IMR-90 (cell line): ENCODE measurements at regions not wholly inside any gene's neighbourhood (a gene's known extent, or its start where the extent isn't known, plus 50 kb on each side); places are given as distances from the start of the nearest gene placed in this dataset.

Source experiments
- ATAC-seq: fragments of 200-7000 bp; cut with Tn5 transposase; 2 replicates; pipeline ENCODE4 v1.9.1; 2020; ENCODE audit warnings: low read depth, mild to moderate bottlenecking, moderate library complexity
- BruUV-seq: library from RNA; stranded (reverse); fragments of 400-500 nt; replicated peaks from 2 replicates; lab custom pipeline; 2021; lab: Mats Ljungman, UMichigan
- CTCF ChIA-PET: fragments of 300-600 bp; formaldehyde crosslinking; extraction: SDS; loops from one replicate; lab custom pipeline; 2021; ENCODE audit warnings: antibody characterized with exemption; lab: Yijun Ruan, JAX
- POLR2A ChIA-PET: fragments of 300-600 bp; sonication (Branson Sonifier 250); formaldehyde crosslinking; loops from one replicate; lab custom pipeline; 2022; ENCODE audit warnings: antibody characterized with exemption; ENCODE audit not compliant: unreplicated experiment; lab: Charles Lee
- DNase-seq: peaks from one replicate; pipeline ENCODE4 v3.0.0; 2013
- H2AFZ ChIP-seq: replicated peaks from 2 replicates; pipeline ENCODE3; 2013; ENCODE audit warnings: low read length, mild to moderate bottlenecking; ENCODE audit not compliant: poor library complexity
- H2AK5ac ChIP-seq: 2 replicates; pipeline ENCODE4 v1.6.1; 2013; ENCODE audit warnings: low read depth, low read length, inconsistent platforms
- H2AK9ac ChIP-seq: replicated peaks from 2 replicates; pipeline ENCODE3; 2013; ENCODE audit warnings: mild to moderate bottlenecking, low read depth, low read length, moderate library complexity; ENCODE audit not compliant: poor library complexity
- H2BK120ac ChIP-seq: 2 replicates; pipeline ENCODE4 v1.6.1; 2013; ENCODE audit warnings: low read depth, low read length, inconsistent platforms
- H2BK15ac ChIP-seq: 3 replicates; pipeline ENCODE4 v1.6.1; 2013; ENCODE audit warnings: low read depth, low read length, inconsistent platforms
- H2BK20ac ChIP-seq: 2 replicates; pipeline ENCODE4 v1.6.1; 2013; ENCODE audit warnings: low read depth, mild to moderate bottlenecking, inconsistent platforms, low read length, moderate library complexity
- H2BK5ac ChIP-seq: 2 replicates; pipeline ENCODE4 v1.6.1; 2013; ENCODE audit warnings: mild to moderate bottlenecking, low read depth, low read length, inconsistent platforms; ENCODE audit not compliant: poor library complexity, severe bottlenecking
- H3K14ac ChIP-seq: replicated peaks from 2 replicates; pipeline ENCODE4 v1.6.1; 2013; ENCODE audit warnings: low read depth, low read length, inconsistent platforms
- H3K18ac ChIP-seq: 2 replicates; pipeline ENCODE4 v1.6.1; 2013; ENCODE audit warnings: low read depth, low read length, control low read depth
- H3K23ac ChIP-seq: 2 replicates; pipeline ENCODE4 v1.6.1; 2013; ENCODE audit warnings: low read depth, low read length, inconsistent platforms
- H3K27ac ChIP-seq: 2 replicates; pipeline ENCODE4 v1.5.1; 2013; ENCODE audit warnings: mild to moderate bottlenecking, control low read depth, low read length; ENCODE audit not compliant: insufficient read depth
- H3K27me3 ChIP-seq: 2 replicates; pipeline ENCODE4 v1.6.1; 2013; ENCODE audit warnings: low read length; ENCODE audit not compliant: control insufficient read depth, insufficient read depth
- H3K36me3 ChIP-seq: 2 replicates; pipeline ENCODE4 v1.6.1; 2013; ENCODE audit warnings: low read length, mixed read lengths; ENCODE audit not compliant: control insufficient read depth, insufficient read depth
- H3K4ac ChIP-seq: 2 replicates; pipeline ENCODE4 v1.6.1; 2013; ENCODE audit warnings: low read depth, low read length, inconsistent platforms
- H3K4me1 ChIP-seq: 2 replicates; pipeline ENCODE4 v1.6.1; 2013; ENCODE audit warnings: low read length, mixed read lengths; ENCODE audit not compliant: control insufficient read depth, insufficient read depth
- H3K4me2 ChIP-seq: 2 replicates; pipeline ENCODE4 v1.6.1; 2013; ENCODE audit warnings: low read depth, mild to moderate bottlenecking, control low read depth, low read length, moderate library complexity
- H3K4me3 ChIP-seq: 2 replicates; pipeline ENCODE4 v1.5.1; 2013; ENCODE audit warnings: low read depth, mild to moderate bottlenecking, control low read depth, low read length, moderate library complexity; ENCODE audit not compliant: insufficient read depth
- H3K56ac ChIP-seq: 2 replicates; pipeline ENCODE4 v1.6.1; 2013; ENCODE audit warnings: low read length, inconsistent platforms; ENCODE audit not compliant: insufficient read depth; ENCODE audit errors: extremely low read depth
- H3K79me1 ChIP-seq, 2 experiments: 2 replicates each; pipeline ENCODE4 v1.6.1; 2013; ENCODE audit warnings: low read length in 2 of 2, inconsistent platforms in 1 of 2, low read depth in 1 of 2
- H3K9ac ChIP-seq: 2 replicates; pipeline ENCODE4 v1.6.1; 2013; ENCODE audit warnings: low read depth, low read length, control low read depth
- H3K9me1 ChIP-seq: 2 replicates; pipeline ENCODE4 v1.6.1; 2013; ENCODE audit warnings: low read length, inconsistent platforms; ENCODE audit not compliant: insufficient read depth
- H3K9me3 ChIP-seq: 2 replicates; pipeline ENCODE4 v1.6.1; 2013; ENCODE audit warnings: low read length; ENCODE audit not compliant: control insufficient read depth, insufficient read depth
- H4K20me1 ChIP-seq: 2 replicates; pipeline ENCODE4 v1.6.1; 2013; ENCODE audit warnings: low read length, inconsistent platforms; ENCODE audit not compliant: insufficient read depth
- H4K5ac ChIP-seq: 2 replicates; pipeline ENCODE4 v1.6.1; 2013; ENCODE audit warnings: mild to moderate bottlenecking, low read depth, low read length, control low read depth
- H4K8ac ChIP-seq, 2 experiments: 2 replicates each; pipeline ENCODE4 v1.6.1; 2013; ENCODE audit warnings: low read depth in 2 of 2, low read length in 2 of 2, control low read depth in 1 of 2, inconsistent platforms in 1 of 2
- H4K91ac ChIP-seq: 2 replicates; pipeline ENCODE4 v1.6.1; 2013; ENCODE audit warnings: low read depth, low read length, inconsistent platforms; ENCODE audit not compliant: insufficient read depth
- CHD1 ChIP-seq: IDR thresholded peaks from 2 replicates; pipeline ENCODE4 v1.6.1; 2012; ENCODE audit warnings: low read depth, low read length, improper control_type of control experiment
- MXI1 ChIP-seq: IDR thresholded peaks from 2 replicates; pipeline ENCODE4 v1.6.1; 2012; ENCODE audit warnings: low read depth, mild to moderate bottlenecking, low read length, moderate library complexity, borderline replicate concordance
- POLR2A ChIP-seq: IDR thresholded peaks from 2 replicates; pipeline ENCODE4 v1.6.1; 2012; ENCODE audit warnings: mild to moderate bottlenecking, low read depth, low read length
- RCOR1 ChIP-seq: IDR thresholded peaks from 2 replicates; pipeline ENCODE4 v1.6.1; 2012; ENCODE audit warnings: mild to moderate bottlenecking, low read length, improper control_type of control experiment; ENCODE audit not compliant: insufficient replicate concordance
- RFX5 ChIP-seq: IDR thresholded peaks from 2 replicates; pipeline ENCODE4 v1.8.0; 2012; ENCODE audit warnings: low read depth, mild to moderate bottlenecking, low read length, moderate library complexity
- WGBS, 2 experiments: methylation state at CpG; one replicate each; pipeline versions ENCODE4 v1.1.5 to v1.1.7; 2013; ENCODE audit warnings: missing lambda C conversion rate in 2 of 2; ENCODE audit not compliant: insufficient read length in 1 of 2; ENCODE audit errors: extremely low coverage in 2 of 2; 5-methylcytosine and 5-hydroxymethylcytosine counted together
- dilution Hi-C: fragments of 300-500 bp; cut with HindIII; formaldehyde crosslinking; loops from one replicate; pipeline ENCODE4 v1.14.3; 2018; ENCODE audit warnings: low sequenced_read_pairs; ENCODE audit not compliant: unreplicated experiment
- in situ Hi-C: fragments of 300-500 bp; cut with MboI; formaldehyde crosslinking; loops from 3 replicates; pipeline ENCODE4 v1.14.3; 2019; ENCODE audit warnings: low sequenced_read_pairs, inconsistent platforms, mixed read lengths
- intact Hi-C: fragments of 100-400 bp; cut with micrococcal nuclease; formaldehyde crosslinking; loops from 2 replicates; pipeline ENCODE4 v1.10.0; 2022

DNA sequence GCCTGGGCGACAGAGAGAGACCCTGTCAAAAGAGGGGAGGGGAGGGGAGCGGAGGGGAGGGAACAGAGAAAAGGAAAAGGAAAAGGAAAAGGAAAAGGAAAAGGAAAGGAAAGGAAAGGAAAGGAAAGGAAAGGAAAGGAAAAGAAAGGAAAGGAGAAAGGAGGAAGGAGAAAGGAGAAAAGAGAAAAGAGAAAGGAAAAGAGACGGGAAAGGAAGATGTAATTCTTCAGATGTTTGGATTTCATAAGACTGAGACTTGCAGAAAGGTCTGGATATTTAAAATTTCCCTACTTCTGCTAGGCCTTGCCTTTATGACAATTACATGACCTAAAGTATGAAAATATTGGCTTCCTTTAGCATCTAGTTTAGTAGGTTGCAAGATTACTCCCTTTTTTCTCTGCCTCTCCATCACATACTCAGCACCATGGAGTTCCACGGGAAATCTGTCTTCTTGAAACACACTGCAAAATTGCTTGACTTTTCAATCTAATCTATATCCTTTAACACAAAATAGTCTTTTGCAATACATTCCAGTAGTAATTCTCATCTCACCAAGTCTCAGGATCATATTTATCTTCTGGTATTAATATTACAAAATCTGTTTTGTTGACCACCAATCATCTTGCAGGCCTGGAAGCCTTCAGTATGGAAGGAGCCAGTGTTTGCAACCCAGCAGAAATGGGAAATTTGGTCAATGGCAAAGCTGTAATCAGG is 383.5 kb downstream of the ZEB2 start:
- no peak overlapping the region for H3K23ac ChIP-seq
- H3K36me3 ChIP-seq = no peaks in the 10 kb centered on the region
- DNase-seq (no peak), ATAC-seq (no peak)
- no peak overlapping the region for H3K4me2 ChIP-seq
- no peak overlapping the region; the same call in 1 of the 2 replicates for H3K18ac ChIP-seq
- no peaks in the 10 kb centered on the region for H3K79me1 ChIP-seq
- H3K9me1 ChIP-seq = peaks cover 5% of the 10 kb centered on the region; the same call in 1 of the 2 replicates
- H3K27me3 ChIP-seq = no peaks in the 10 kb centered on the region
- no peaks in the 10 kb centered on the region for H3K9me3 ChIP-seq
- peaks cover 6% of the 10 kb centered on the region for H3K4me1 ChIP-seq
- ChIA-PET CTCF (interaction anchor here (0.7 kb wide), 1 partner anchor 135 kb away, joined by 4 read pairs; no protein-coding TSS in a partner anchor), POLR2A (no interaction called here)
- H3K4ac ChIP-seq = no peak overlapping the region
- H2BK5ac ChIP-seq = no peak overlapping the region
- H4K20me1 ChIP-seq = no peaks in the 10 kb centered on the region
- intact Hi-C loops = no loop called here
- no peak overlapping the region for H2BK15ac ChIP-seq
- no peak overlapping the region; the same call in 1 of the 2 replicates for H2BK120ac ChIP-seq
- no peak overlapping the region for H4K8ac ChIP-seq
- dilution Hi-C loops = no loop called here
- no peak overlapping the region for H3K14ac ChIP-seq
- no peak overlapping the region for H2BK20ac ChIP-seq
- no CpG with 5 or more reads among the region's 4 CpGs for WGBS, 2 experiments
- H3K9ac ChIP-seq = no peak overlapping the region
- in situ Hi-C loops = no loop called here
- no peak overlapping the region for H2AK5ac ChIP-seq
- TF ChIP-seq POLR2A (no peak), MXI1 (no peak), CHD1 (no peak), RCOR1 (no peak), RFX5 (no peak)
- no peak overlapping the region for H2AK9ac ChIP-seq
- H4K5ac ChIP-seq = no peak overlapping the region; the same call in 1 of the 2 replicates
- no peak overlapping the region for H3K4me3 ChIP-seq
- H3K56ac ChIP-seq = no peak overlapping the region
- H2AFZ ChIP-seq = no peak overlapping the region
- H3K27ac ChIP-seq = no peak overlapping the region
- no peak overlapping the region for H4K91ac ChIP-seq
- BruUV-seq = no TSS peak
